NCI-H1417 (cell line): ENCODE measurements at regions not wholly inside any gene's neighbourhood (a gene's known extent, or its start where the extent isn't known, plus 50 kb on each side); places are given as distances from the start of the nearest gene placed in this dataset.
A peak's percentile ranks its signal among the peaks of the same experiment; 100 is the strongest.

Experiments used
- DNase-seq, 3 experiments: peaks; one replicate each; lab custom pipeline; 2025; lab: John Stamatoyannopoulos, UW

DNA sequence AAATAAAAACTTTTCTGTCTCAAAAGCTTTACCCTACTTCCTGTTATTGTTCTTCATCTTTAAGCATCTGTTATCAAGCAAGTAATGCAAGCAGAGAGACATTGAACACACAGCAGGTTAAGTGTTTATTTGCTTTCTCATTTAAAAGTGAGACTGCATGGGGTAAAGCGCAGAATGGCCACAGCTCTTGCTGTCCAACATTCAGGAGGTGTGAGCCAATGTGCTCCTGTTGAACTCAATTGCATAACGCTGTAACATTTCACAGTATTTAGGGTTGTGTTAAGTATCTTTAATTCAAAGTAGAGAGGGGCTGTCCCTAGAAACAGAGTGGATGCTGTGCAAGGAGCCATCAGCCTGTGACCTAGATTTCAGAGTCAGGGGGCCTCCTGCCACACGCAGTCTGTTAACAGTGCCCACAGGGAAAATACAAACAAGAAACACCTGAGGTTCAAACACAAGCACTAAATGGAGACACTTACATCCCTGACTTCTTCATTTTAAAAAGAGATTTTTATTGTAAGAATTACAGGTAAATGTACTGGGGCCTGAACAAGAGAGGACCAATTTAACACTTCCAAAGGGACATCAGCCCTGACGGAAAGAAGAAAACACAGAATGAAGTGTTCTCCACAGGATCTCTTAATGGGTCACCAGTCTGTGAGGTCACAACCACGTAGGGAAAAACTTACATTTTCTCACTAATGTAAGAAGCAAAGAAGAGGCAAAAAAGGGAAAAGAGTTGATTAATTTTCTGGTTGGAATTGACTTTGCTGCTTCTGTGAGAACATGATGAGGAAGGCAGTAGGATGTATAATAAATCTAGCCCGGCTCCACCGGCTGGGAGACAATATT lies 815.1 kb downstream of the VGLL3 start:
- peak in 2 of 3 experiments; percentile 82 to 96 for DNase-seq

DNA sequence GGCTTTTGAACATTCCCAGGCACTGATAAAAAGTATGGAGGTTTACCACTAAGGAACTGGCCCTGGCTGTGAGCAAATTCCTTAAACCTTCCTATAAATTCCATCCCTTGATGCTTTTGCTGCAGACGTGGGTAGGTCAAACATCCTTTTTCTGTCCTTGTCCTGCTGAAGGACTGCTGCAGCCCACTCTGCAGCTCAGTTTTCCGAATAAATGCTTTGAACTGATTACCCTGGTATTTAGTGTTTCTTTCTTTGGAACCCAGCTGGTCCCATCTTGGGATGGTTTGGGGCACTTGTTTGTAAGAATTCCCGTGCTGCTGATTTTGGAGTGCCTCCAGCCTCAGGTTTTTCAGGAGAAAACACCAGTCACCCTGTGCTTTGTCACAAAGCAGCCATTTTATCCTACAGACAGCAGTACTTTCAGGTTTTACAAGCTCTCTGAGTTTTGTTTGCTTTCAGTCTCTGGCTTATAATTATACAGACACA lies 815.9 kb downstream of the VGLL3 start:
- DNase-seq, result no peak

DNA sequence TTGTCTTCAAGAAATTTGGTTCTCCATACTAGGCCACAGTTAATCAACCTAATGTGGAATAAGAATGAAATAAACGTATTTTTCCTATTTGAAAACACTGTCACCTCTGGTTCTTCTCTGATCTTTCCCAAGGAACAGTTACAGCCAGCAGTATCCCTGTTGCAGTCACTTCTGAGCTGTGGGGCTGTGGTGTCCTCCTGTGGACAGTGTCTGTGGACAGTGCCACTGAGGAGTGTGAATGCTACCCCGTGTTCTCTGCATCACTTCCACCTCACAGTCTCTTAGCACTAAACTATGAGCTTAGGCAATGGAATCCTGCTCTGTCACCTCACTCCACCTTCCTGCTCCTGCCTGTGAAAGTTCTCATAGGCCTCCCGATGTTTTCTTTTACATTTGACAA lies 817.5 kb downstream of the VGLL3 start:
- no peak for DNase-seq

DNA sequence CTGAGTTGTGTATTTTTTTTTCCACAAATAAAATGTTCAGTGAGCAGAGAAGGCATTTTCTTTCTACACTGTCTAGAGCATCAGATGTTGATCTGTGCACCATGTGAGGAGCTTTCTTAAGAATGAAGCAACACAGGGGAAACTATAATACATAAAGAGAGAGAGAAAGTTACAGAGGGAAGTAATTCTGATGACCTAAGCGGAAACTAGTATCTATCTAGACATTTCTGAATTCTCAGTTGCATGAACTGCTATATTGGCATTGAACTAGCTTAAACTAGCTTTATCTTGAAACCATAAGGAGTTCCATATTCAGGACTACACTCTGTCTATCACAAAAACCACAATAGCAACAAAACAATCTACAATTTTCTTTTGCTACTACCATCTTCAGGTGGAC lies 822.4 kb downstream of the VGLL3 start:
- no peak for DNase-seq

DNA sequence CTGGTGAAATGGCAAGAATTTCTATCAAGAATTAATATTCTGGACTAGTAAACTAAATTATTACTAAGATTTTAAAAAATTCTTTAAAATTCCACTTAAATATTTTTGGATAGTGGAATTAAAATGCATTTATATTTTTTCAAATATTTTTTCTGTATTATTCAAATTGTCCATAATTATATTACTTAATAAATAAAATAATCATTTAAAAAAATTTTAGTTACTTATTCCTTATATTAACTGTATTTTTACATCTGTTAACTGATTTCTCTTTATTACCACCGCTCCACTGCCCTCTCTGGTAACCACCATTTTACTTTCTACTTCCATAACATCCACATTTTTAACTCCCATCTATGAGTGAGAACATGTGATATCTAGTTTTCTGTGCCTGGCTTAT lies 828.4 kb downstream of the VGLL3 start:
- no peak for DNase-seq

DNA sequence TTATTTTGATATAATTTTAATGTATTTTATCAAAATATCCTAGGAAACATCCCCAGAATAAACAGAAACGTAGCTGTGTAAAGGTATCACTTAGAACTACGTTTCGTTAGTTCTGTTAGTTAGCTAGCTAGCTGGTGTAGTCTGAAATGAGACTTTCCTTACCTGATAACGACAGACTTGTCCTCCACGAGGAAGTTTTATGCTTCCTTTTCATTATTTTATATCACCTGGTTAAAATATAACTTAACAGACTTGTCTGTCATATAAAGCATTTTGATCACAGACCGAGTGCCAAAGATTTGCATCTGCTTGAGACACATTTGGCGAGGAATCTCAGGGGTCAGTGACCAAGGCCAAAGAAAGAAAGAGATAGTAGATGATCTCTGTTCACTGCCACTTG lies 829.5 kb downstream of the VGLL3 start:
- DNase-seq, result no peak

DNA sequence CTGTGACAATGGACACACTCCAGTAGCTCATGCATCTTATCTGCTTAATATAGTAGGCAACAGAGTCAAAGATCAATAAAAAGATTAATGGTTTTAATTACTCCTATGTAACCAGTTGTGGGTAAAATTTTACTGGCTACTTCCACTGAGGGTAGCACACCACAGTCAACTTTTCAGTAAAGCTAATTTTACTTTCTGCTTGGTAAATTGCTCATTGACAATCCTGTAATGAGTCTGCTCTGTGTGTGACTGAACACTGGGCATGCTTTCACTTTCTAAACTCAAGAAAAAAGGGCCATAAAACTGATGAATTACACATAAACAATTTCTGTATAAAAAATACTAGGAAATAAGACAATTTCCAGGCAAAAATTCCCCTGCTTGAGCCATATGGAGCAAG lies 838.3 kb downstream of the VGLL3 start:
- DNase-seq, result no peak

DNA sequence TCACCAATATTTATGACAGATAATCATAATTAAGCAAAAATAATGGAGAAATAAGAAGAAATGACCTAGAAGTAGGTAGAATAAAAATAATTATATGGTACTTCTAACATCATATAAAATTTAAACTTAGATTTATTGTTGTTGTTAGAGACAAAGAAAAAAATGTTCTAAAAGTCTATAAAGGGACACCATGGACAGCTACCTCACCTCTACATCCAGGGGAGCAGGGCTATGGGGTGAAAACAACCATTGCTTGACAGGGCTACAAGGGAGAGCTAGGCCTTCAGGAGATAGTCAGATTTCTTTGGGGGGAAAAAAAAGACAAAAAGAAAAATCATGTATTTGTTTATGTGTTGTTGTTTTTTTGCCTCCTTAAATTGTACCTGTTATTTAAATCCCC lies 841.9 kb downstream of the VGLL3 start:
- no peak for DNase-seq

DNA sequence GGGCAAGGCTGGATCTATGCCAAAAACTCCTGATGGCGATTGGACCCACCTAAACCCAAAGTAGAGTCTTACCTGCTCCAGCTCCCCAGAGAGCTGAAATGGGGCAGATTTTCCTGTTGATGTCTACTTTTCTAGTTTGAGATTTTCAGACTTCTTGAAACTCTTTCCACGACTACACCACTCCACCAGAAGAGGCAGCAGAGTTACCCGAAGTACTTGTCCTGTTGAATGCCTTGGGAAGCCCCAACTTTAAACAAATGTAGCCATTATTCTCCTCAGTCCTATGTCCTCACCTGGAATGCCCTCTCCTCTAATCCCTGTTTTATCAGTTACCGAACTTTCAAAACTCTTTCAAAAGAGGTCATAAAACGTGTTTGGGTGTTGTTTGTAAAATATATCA lies 843.8 kb downstream of the VGLL3 start:
- DNase-seq, result no peak

DNA sequence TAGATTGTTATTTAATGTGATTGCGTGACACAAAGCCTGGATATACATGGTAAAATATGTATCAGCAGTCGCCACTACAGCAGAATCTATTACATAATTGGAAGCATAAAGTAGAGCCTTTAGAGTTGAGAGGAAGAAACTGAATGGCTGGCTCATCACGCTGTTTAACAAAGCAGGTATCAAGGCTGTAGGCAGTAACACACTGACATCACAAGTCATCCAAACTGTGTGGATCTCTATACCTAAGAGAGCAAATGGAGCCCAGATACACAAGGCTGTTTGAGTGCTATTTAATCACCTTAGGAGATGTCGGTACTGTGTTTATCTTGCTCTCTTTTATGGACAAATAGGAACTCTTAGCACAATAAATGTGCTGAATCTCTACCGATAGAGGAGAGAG lies 864.4 kb downstream of the VGLL3 start:
- no peak for DNase-seq
